NB4 (cell line): ENCODE measurements at regions not wholly inside any gene's neighbourhood (a gene's known extent, or its start where the extent isn't known, plus 50 kb on each side); places are given as distances from the start of the nearest gene placed in this dataset.

Experiments
- MYC ChIP-seq: IDR thresholded peaks from 2 replicates; pipeline ENCODE4 v1.6.1; 2011; ENCODE audit warnings: low read depth, low read length
- POLR2A ChIP-seq: IDR thresholded peaks from 2 replicates; pipeline ENCODE4 v1.6.1; 2011; ENCODE audit warnings: mild to moderate bottlenecking; ENCODE audit not compliant: insufficient read length; ENCODE audit errors: extremely low read depth
- TF ChIP-seq, protein P1 (sequence below): IDR thresholded peaks from one replicate; pipeline ENCODE4 v1.5.1; 2012; ENCODE audit warnings: low read depth, low read length

GRCh38 chr6:24988562-24988961 is 52.8 kb upstream of the RIPOR2 start:
- TF ChIP-seq POLR2A: no peak
- TF ChIP-seq, protein P1, sequence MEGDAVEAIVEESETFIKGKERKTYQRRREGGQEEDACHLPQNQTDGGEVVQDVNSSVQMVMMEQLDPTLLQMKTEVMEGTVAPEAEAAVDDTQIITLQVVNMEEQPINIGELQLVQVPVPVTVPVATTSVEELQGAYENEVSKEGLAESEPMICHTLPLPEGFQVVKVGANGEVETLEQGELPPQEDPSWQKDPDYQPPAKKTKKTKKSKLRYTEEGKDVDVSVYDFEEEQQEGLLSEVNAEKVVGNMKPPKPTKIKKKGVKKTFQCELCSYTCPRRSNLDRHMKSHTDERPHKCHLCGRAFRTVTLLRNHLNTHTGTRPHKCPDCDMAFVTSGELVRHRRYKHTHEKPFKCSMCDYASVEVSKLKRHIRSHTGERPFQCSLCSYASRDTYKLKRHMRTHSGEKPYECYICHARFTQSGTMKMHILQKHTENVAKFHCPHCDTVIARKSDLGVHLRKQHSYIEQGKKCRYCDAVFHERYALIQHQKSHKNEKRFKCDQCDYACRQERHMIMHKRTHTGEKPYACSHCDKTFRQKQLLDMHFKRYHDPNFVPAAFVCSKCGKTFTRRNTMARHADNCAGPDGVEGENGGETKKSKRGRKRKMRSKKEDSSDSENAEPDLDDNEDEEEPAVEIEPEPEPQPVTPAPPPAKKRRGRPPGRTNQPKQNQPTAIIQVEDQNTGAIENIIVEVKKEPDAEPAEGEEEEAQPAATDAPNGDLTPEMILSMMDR: no peak
- no peak for TF ChIP-seq MYC
